ENCODE measurements at regions not wholly inside any gene's neighbourhood (a gene's known extent, or its start where the extent isn't known, plus 50 kb on each side); places are given as distances from the start of the nearest gene placed in this dataset.
"Not testable (repeated sequence)": the region's sequence is repeated elsewhere in the genome, so short reads cannot be mapped to it uniquely, and the experiment has no call there.

GRCh38 chr15:24054547-24055245 lies 367.6 kb upstream of the NDN start:
- no peak for DNase-seq (ENCODE audit: low read depth)
- H3K4me3 ChIP-seq (ENCODE audit: control insufficient read depth, low read depth, low read length), result no peak overlapping the region
- no peak for TF ChIP-seq CTCF (IDR thresholded peaks at IDR 0.05; ENCODE audit: control insufficient read depth, insufficient read depth, low read depth, low read length, missing control alignments)

GRCh38 chr15:24067733-24068501 lies 380.8 kb upstream of the NDN start:
- H3K4me3 ChIP-seq (ENCODE audit: control insufficient read depth, low read depth, low read length), result no peak overlapping the region
- TF ChIP-seq CTCF (IDR thresholded peaks at IDR 0.05; ENCODE audit: control insufficient read depth, insufficient read depth, low read depth, low read length, missing control alignments), result no peak
- DNase-seq (ENCODE audit: low read depth), result no peak

- H3K4me3 ChIP-seq (ENCODE audit: control insufficient read depth, low read depth, low read length), result no peak overlapping the region
- DNase-seq (ENCODE audit: low read depth), result no peak
- TF ChIP-seq CTCF (IDR thresholded peaks at IDR 0.05; ENCODE audit: control insufficient read depth, insufficient read depth, low read depth, low read length, missing control alignments), result no peak
Observed at GRCh38 chr15:24075420-24076089, 388.4 kb upstream of the NDN start.

- DNase-seq (ENCODE audit: low read depth), result no peak
- H3K4me3 ChIP-seq (ENCODE audit: control insufficient read depth, low read depth, low read length), result no peak overlapping the region
- no peak for TF ChIP-seq CTCF (IDR thresholded peaks at IDR 0.05; ENCODE audit: control insufficient read depth, insufficient read depth, low read depth, low read length, missing control alignments)
Observed at GRCh38 chr15:24076090-24076784, 389.1 kb upstream of the NDN start.

- no peak for TF ChIP-seq CTCF (IDR thresholded peaks at IDR 0.05; ENCODE audit: control insufficient read depth, insufficient read depth, low read depth, low read length, missing control alignments)
- no peak overlapping the region for H3K4me3 ChIP-seq (ENCODE audit: control insufficient read depth, low read depth, low read length)
- DNase-seq (ENCODE audit: low read depth), result no peak
Observed at GRCh38 chr15:24078310-24079029, 391.4 kb upstream of the NDN start.

GRCh38 chr15:24088941-24089340 lies 401.8 kb upstream of the NDN start:
- not testable (repeated sequence) for DNase-seq (ENCODE audit: low read depth); H3K4me3 ChIP-seq (ENCODE audit: control insufficient read depth, low read depth, low read length)

GRCh38 chr15:24101503-24101902 lies 414.4 kb upstream of the NDN start:
- H3K4me3 ChIP-seq (ENCODE audit: control insufficient read depth, low read depth, low read length); DNase-seq (ENCODE audit: low read depth): not testable (repeated sequence)

- not testable (repeated sequence) for DNase-seq (ENCODE audit: low read depth)
Observed at GRCh38 chr15:24107524-24107923, 420.4 kb upstream of the NDN start.

GRCh38 chr15:24107948-24108347 lies 420.8 kb upstream of the NDN start:
- DNase-seq (ENCODE audit: low read depth); H3K4me3 ChIP-seq (ENCODE audit: control insufficient read depth, low read depth, low read length): not testable (repeated sequence)

More at GRCh38 chr15:24107524-24107923, 420.4 kb upstream of the NDN start:
- not testable (repeated sequence) for H3K4me3 ChIP-seq (ENCODE audit: control insufficient read depth, low read depth, low read length)

- not testable (repeated sequence) for DNase-seq (ENCODE audit: low read depth); H3K4me3 ChIP-seq (ENCODE audit: control insufficient read depth, low read depth, low read length)
Observed at GRCh38 chr15:24108349-24108748, 421.2 kb upstream of the NDN start.
